ENCODE measurements at regions not wholly inside any gene's neighbourhood (a gene's known extent, or its start where the extent isn't known, plus 50 kb on each side); places are given as distances from the start of the nearest gene placed in this dataset.
A peak's percentile ranks its signal among the peaks of the same experiment; 100 is the strongest.
"Not testable (repeated sequence)": the region's sequence is repeated elsewhere in the genome, so short reads cannot be mapped to it uniquely, and the experiment has no call there.

DNA sequence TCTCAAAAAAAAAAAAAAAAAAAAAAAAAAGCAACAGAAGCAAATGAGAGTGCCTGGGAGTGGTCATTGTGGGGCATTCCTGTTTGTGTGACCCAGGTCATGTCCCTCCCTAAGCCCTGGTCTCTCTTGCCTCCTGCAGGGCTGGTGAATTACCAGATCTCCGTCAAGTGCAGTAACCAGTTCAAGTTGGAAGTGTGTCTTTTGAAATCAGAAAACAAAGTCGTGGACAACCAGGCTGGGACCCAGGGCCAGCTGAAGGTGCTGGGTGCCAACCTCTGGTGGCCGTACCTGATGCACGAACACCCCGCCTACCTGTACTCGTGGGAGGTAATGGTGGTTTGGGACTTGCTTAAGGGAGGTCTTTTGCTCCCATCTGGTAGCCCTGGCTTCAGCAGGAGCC is 1362.0 kb downstream of the CDH12 start:
- H3K27ac Mint-ChIP-seq; CTCF ChIA-PET; intact Hi-C loops (cut with DNase I, micrococcal nuclease); H3K27me3 Mint-ChIP-seq; H3K9me3 ChIP-seq (ENCODE audit: control insufficient read depth in 1 of 2, insufficient read depth in 1 of 2, low read length in 2 of 2); POLR2A ChIA-PET; H3K4me3 Mint-ChIP-seq; H3K27me3 ChIP-seq (ENCODE audit: control insufficient read depth in 1 of 2, insufficient read depth in 2 of 2, low read length in 2 of 2); H3K4me1 ChIP-seq (ENCODE audit: insufficient read depth, low read length); H3K4me3 ChIP-seq (ENCODE audit: low read length); ATAC-seq (ENCODE audit: poor library complexity); H3K27ac ChIP-seq (ENCODE audit: low read depth in 1 of 2, low read length in 2 of 2); H3K9me3 Mint-ChIP-seq; H3K4me1 Mint-ChIP-seq (ENCODE audit: low read depth): not testable (repeated sequence)
- peaks cover 17% of the 10 kb centered on the region for H3K36me3 Mint-ChIP-seq (ENCODE audit: low read depth)
- peak in 1 of 14 experiments; percentile 15 for DNase-seq
- H3K36me3 ChIP-seq (ENCODE audit: insufficient read depth, low read length): peaks cover 16% of the 10 kb centered on the region

DNA sequence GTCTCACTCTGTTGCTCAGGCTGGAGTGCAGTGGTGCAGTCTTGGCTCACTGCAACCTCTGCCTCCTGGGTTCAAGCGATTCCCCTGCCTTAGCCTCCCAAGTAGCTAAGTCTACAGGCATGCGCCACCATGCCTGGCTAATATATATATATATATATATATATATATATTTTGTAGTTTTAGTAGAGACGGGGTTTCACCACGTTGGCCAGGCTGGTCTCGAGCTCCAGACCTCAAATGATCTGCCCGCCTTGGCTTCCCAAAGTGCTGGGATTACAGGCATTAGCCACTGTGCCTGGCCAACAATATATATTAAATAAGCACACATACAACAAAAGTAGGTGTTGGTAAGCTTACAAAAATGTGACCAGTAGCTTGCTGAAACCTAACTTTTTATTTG is 1364.3 kb downstream of the CDH12 start:
- CTCF ChIA-PET, H3K9me3 Mint-ChIP-seq, POLR2A ChIA-PET: not testable (repeated sequence)

DNA sequence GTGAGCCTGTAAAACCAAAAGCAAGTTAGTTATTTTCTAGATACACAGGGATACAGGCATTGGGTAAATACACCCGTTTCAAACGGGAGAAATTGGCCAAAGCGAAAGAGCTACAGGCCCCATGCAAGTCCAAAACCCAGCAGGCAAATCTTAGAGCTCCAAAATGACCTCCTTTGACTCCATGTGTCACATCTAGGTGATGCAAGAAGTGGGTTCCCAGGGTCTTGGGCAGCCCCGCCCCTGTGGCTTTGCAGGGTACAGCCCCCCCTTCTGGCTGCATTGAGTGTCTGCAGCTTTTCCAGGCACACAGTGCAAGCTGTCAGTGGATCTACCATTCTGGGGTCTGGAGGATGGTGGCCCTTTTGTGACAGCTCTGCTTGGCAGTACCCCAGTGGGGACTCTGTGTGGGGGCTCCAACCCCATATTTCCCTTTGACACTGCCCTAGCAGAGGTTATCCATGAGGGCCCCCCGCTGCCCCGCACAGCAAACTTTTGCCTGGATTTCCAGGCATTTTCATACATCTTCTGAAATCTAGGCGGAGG is 1367.6 kb downstream of the CDH12 start:
- peaks cover 30% of the 10 kb centered on the region for H3K36me3 Mint-ChIP-seq (ENCODE audit: low read depth)
- H3K4me3 Mint-ChIP-seq; H3K27me3 Mint-ChIP-seq; H3K27ac ChIP-seq (ENCODE audit: low read depth in 1 of 2, low read length in 2 of 2); intact Hi-C loops (cut with DNase I, micrococcal nuclease); H3K27me3 ChIP-seq (ENCODE audit: control insufficient read depth in 1 of 2, insufficient read depth in 2 of 2, low read length in 2 of 2); ATAC-seq (ENCODE audit: poor library complexity); H3K4me1 Mint-ChIP-seq (ENCODE audit: low read depth); H3K4me3 ChIP-seq (ENCODE audit: low read length); H3K4me1 ChIP-seq (ENCODE audit: insufficient read depth, low read length); H3K9me3 Mint-ChIP-seq; H3K27ac Mint-ChIP-seq; POLR2A ChIA-PET; CTCF ChIA-PET: not testable (repeated sequence)
- Histone ChIP-seq H3K36me3 (ENCODE audit: insufficient read depth, low read length) (peaks cover 11% of the 10 kb centered on the region), H3K9me3 (ENCODE audit: control insufficient read depth in 1 of 2, insufficient read depth in 1 of 2, low read length in 2 of 2) (peaks cover 0 to 23% of the 10 kb centered on the region in 2 experiments)
- DNase-seq: peak in 2 of 14 experiments; percentile 21 to 40

More for the DNA sequence above, 1364.3 kb downstream of the CDH12 start:
- H3K27me3 Mint-ChIP-seq; H3K27ac Mint-ChIP-seq; H3K4me3 Mint-ChIP-seq; H3K4me3 ChIP-seq (ENCODE audit: low read length); intact Hi-C loops (cut with DNase I, micrococcal nuclease); H3K27ac ChIP-seq (ENCODE audit: low read depth in 1 of 2, low read length in 2 of 2); H3K4me1 Mint-ChIP-seq (ENCODE audit: low read depth); ATAC-seq (ENCODE audit: poor library complexity); H3K9me3 ChIP-seq (ENCODE audit: control insufficient read depth in 1 of 2, insufficient read depth in 1 of 2, low read length in 2 of 2); H3K27me3 ChIP-seq (ENCODE audit: control insufficient read depth in 1 of 2, insufficient read depth in 2 of 2, low read length in 2 of 2); DNase-seq; H3K4me1 ChIP-seq (ENCODE audit: insufficient read depth, low read length): not testable (repeated sequence)
- H3K36me3 Mint-ChIP-seq (ENCODE audit: low read depth): peaks cover 11% of the 10 kb centered on the region
- peaks cover 10% of the 10 kb centered on the region for H3K36me3 ChIP-seq (ENCODE audit: insufficient read depth, low read length)

DNA sequence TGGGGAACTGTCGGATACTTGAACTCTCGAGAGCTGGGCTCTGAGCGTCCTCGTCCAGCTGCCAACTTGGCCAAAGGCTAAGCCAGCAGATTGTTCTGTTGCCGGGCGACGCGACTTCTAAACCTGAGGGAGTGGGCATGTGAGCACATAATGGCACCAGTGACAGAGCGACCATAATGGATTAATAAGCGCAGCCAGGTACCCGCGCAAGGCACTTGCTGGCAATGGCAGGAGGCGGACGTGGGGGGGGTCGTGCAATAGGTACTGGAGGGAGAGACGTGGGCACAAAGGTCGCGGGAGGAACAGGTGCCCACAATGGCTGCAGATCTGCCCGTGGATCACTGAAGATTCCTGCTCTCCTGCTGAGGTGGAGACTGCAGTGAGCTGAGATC is 1368.7 kb downstream of the CDH12 start:
- H3K36me3 Mint-ChIP-seq (ENCODE audit: low read depth): peaks cover 32% of the 10 kb centered on the region
- DNase-seq; H3K9me3 Mint-ChIP-seq; H3K4me3 Mint-ChIP-seq; H3K27me3 ChIP-seq (ENCODE audit: control insufficient read depth in 1 of 2, insufficient read depth in 2 of 2, low read length in 2 of 2); CTCF ChIA-PET; H3K27me3 Mint-ChIP-seq; H3K4me3 ChIP-seq (ENCODE audit: low read length); intact Hi-C loops (cut with DNase I, micrococcal nuclease); H3K27ac ChIP-seq (ENCODE audit: low read depth in 1 of 2, low read length in 2 of 2); H3K4me1 Mint-ChIP-seq (ENCODE audit: low read depth); ATAC-seq (ENCODE audit: poor library complexity); H3K4me1 ChIP-seq (ENCODE audit: insufficient read depth, low read length); POLR2A ChIA-PET; H3K27ac Mint-ChIP-seq: not testable (repeated sequence)
- Histone ChIP-seq H3K36me3 (ENCODE audit: insufficient read depth, low read length) (peaks cover 15% of the 10 kb centered on the region), H3K9me3 (ENCODE audit: control insufficient read depth in 1 of 2, insufficient read depth in 1 of 2, low read length in 2 of 2) (peaks cover 0 to 23% of the 10 kb centered on the region in 2 experiments)

DNA sequence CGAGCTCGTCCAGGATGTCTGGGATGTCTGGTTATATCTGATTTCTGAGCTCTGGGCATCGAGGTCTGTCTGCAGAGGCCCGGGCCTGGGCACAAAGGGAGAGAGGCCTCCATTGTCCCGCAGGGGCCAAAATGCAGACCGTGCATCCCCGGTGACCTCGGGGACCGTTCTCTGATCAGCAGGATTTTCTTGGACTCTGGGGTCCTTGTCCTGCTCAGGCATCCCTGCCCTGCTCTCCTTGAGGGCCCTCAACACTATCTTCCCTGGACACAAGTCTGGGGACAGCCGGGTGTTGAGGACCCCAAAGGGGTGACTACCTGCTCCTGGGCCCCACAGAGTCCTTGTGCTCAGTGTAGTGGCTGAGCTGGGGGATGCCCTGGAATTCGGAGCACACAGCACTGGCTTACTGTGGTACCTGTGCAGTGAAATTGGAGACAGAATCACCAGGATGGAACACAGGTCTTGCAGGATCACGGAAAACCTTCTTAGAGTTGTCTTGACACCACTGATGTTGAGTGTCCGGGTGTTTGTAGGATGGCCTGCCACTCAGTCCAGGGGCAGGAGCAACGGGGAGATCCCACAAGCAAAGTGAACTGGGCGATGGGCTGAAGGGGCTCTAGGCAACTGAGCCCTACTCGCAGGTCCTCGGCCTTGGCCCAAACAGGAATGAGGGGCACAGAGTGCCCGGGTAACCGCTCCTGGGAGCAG is 1369.2 kb downstream of the CDH12 start:
- POLR2A ChIA-PET: not testable (repeated sequence)

DNA sequence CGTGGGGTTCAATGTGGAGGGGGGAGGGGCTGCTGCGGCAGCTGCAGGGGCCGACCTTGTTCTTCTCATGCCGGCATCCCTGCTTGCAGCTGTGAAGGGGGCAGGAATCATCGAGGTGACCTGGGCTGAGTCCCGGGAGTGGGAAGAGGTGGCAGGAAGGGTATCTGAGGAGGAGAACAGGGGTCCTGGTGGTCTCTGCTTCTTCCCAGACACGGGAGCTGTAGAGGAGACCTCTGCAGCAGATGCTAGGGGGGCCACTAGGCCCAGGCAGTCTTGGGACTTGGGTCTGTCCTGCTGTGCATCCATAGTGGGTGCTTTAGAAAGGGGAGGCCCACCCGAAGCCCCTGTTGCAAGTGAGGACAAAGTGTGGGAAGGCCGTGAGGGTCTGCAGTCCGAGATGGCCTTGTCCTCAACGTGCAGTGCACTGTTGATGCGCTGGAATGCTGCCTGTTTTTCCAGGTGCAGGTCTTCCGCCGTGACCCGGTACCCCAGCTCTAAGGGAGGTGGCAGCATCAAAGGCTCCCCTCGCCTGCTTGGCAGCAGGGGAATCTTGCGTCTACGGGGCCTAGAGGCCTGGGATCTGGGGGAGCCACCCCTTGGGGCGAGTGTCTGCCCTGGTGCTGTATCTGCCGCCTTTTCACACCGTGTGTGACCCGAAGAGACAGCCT is 1370.0 kb downstream of the CDH12 start:
- H3K4me3 ChIP-seq (ENCODE audit: low read length); CTCF ChIA-PET; H3K27ac Mint-ChIP-seq; H3K4me1 ChIP-seq (ENCODE audit: insufficient read depth, low read length); H3K9me3 Mint-ChIP-seq; H3K27me3 ChIP-seq (ENCODE audit: control insufficient read depth in 1 of 2, insufficient read depth in 2 of 2, low read length in 2 of 2); ATAC-seq (ENCODE audit: poor library complexity); H3K4me3 Mint-ChIP-seq; H3K27me3 Mint-ChIP-seq; H3K27ac ChIP-seq (ENCODE audit: low read depth in 1 of 2, low read length in 2 of 2); POLR2A ChIA-PET; intact Hi-C loops (cut with DNase I, micrococcal nuclease); H3K4me1 Mint-ChIP-seq (ENCODE audit: low read depth): not testable (repeated sequence)
- peaks cover 36% of the 10 kb centered on the region for H3K36me3 Mint-ChIP-seq (ENCODE audit: low read depth)
- H3K9me3 ChIP-seq (ENCODE audit: control insufficient read depth in 1 of 2, insufficient read depth in 1 of 2, low read length in 2 of 2): peaks cover 0 to 23% of the 10 kb centered on the region in 2 experiments
- H3K36me3 ChIP-seq (ENCODE audit: insufficient read depth, low read length): peaks cover 15% of the 10 kb centered on the region
- peak in 1 of 14 experiments; percentile 35 for DNase-seq

More for the DNA sequence above, 1369.2 kb downstream of the CDH12 start:
- H3K27ac Mint-ChIP-seq; H3K4me1 Mint-ChIP-seq (ENCODE audit: low read depth); H3K4me1 ChIP-seq (ENCODE audit: insufficient read depth, low read length); ATAC-seq (ENCODE audit: poor library complexity); CTCF ChIA-PET; intact Hi-C loops (cut with DNase I, micrococcal nuclease); H3K27me3 Mint-ChIP-seq; H3K27me3 ChIP-seq (ENCODE audit: control insufficient read depth in 1 of 2, insufficient read depth in 2 of 2, low read length in 2 of 2); H3K9me3 Mint-ChIP-seq; DNase-seq; H3K4me3 ChIP-seq (ENCODE audit: low read length); H3K4me3 Mint-ChIP-seq; H3K27ac ChIP-seq (ENCODE audit: low read depth in 1 of 2, low read length in 2 of 2): not testable (repeated sequence)
- Histone ChIP-seq H3K36me3 (ENCODE audit: insufficient read depth, low read length) (peaks cover 15% of the 10 kb centered on the region), H3K9me3 (ENCODE audit: control insufficient read depth in 1 of 2, insufficient read depth in 1 of 2, low read length in 2 of 2) (peaks cover 0 to 23% of the 10 kb centered on the region in 2 experiments)
- H3K36me3 Mint-ChIP-seq (ENCODE audit: low read depth): peaks cover 32% of the 10 kb centered on the region

DNA sequence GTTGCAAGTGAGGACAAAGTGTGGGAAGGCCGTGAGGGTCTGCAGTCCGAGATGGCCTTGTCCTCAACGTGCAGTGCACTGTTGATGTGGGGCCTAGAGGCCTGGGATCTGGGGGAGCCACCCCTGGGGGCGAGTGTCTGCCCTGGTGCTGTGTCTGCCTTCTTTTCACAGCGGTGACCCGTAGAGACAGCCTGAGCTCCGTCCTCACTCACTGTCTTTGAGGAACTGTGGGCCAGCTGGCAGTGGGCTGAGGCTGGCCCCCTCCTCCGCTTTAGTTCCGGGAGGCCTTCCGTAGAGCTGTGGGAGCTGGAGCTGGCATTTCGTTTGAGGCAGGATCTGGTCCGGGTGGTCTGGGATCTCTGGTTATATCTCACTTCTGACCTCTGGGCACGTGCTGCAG is 1370.6 kb downstream of the CDH12 start:
- H3K27ac Mint-ChIP-seq; ATAC-seq (ENCODE audit: poor library complexity); H3K9me3 Mint-ChIP-seq; H3K27me3 Mint-ChIP-seq; H3K4me1 ChIP-seq (ENCODE audit: insufficient read depth, low read length); H3K4me1 Mint-ChIP-seq (ENCODE audit: low read depth); POLR2A ChIA-PET; H3K27me3 ChIP-seq (ENCODE audit: control insufficient read depth in 1 of 2, insufficient read depth in 2 of 2, low read length in 2 of 2); H3K27ac ChIP-seq (ENCODE audit: low read depth in 1 of 2, low read length in 2 of 2); CTCF ChIA-PET; H3K4me3 Mint-ChIP-seq; H3K4me3 ChIP-seq (ENCODE audit: low read length); intact Hi-C loops (cut with DNase I, micrococcal nuclease): not testable (repeated sequence)
- H3K9me3 ChIP-seq (ENCODE audit: control insufficient read depth in 1 of 2, insufficient read depth in 1 of 2, low read length in 2 of 2): peaks cover 0 to 23% of the 10 kb centered on the region in 2 experiments
- peaks cover 15% of the 10 kb centered on the region for H3K36me3 ChIP-seq (ENCODE audit: insufficient read depth, low read length)
- DNase-seq: peak in 2 of 14 experiments; percentile 34 to 37
- peaks cover 36% of the 10 kb centered on the region for H3K36me3 Mint-ChIP-seq (ENCODE audit: low read depth)
